Choroid plexus epithelial cell (primary cell): ENCODE measurements at regions not wholly inside any gene's neighbourhood (a gene's known extent, or its start where the extent isn't known, plus 50 kb on each side); places are given as distances from the start of the nearest gene placed in this dataset.

Source experiments
- DNase-seq: peaks from one replicate; pipeline ENCODE4 v3.0.0-alpha.2; 2010; ENCODE audit warnings: low read depth
- H3K4me3 ChIP-seq: 2 replicates; pipeline ENCODE4 v1.5.1; 2011; ENCODE audit warnings: low read depth, mild to moderate bottlenecking, control low read depth, low read length, moderate library complexity
- CTCF ChIP-seq: conservative IDR thresholded peaks from 2 replicates; pipeline ENCODE4 v1.5.1; 2011; ENCODE audit warnings: low read depth, mild to moderate bottlenecking, control low read depth, inconsistent platforms, low read length, moderate library complexity

- no peak for TF ChIP-seq CTCF
- no peak for DNase-seq
- H3K4me3 ChIP-seq: no peak overlapping the region
These were observed 75.2 kb upstream of the SIX2 start for GRCh38 chr2:45084361-45085020.

GRCh38 chr2:45083175-45083574 lies 73.9 kb upstream of the SIX2 start:
- no peak for TF ChIP-seq CTCF
- peak; percentile 6 for DNase-seq
- H3K4me3 ChIP-seq: no peak overlapping the region

GRCh38 chr2:45074713-45075112 lies 65.5 kb upstream of the SIX2 start:
- DNase-seq: no peak
- no peak overlapping the region for H3K4me3 ChIP-seq
- TF ChIP-seq CTCF: no peak

GRCh38 chr2:45072862-45073237 lies 63.6 kb upstream of the SIX2 start:
- no peak overlapping the region for H3K4me3 ChIP-seq
- TF ChIP-seq CTCF: no peak
- DNase-seq: no peak

GRCh38 chr2:45072064-45072861 lies 63.0 kb upstream of the SIX2 start:
- no peak for TF ChIP-seq CTCF
- no peak overlapping the region for H3K4me3 ChIP-seq
- DNase-seq: no peak

GRCh38 chr2:45070113-45070652 lies 60.9 kb upstream of the SIX2 start:
- no peak for TF ChIP-seq CTCF

More at GRCh38 chr2:45070113-45070652, 60.9 kb upstream of the SIX2 start:
- H3K4me3 ChIP-seq: no peak overlapping the region
- peak; percentile 19 for DNase-seq
